Embryonic facial prominence (tissue), 1 donor: ENCODE measurements at regions not wholly inside any gene's neighbourhood (a gene's known extent, or its start where the extent isn't known, plus 50 kb on each side); places are given as distances from the start of the nearest gene placed in this dataset.
"Not testable (repeated sequence)": the region's sequence is repeated elsewhere in the genome, so short reads cannot be mapped to it uniquely, and the experiment has no call there.

ENCODE experiments used
- DNase-seq: peaks from one replicate; pipeline ENCODE4 v3.0.0-alpha.2; 2016; ENCODE audit errors: extremely low spot score

DNA sequence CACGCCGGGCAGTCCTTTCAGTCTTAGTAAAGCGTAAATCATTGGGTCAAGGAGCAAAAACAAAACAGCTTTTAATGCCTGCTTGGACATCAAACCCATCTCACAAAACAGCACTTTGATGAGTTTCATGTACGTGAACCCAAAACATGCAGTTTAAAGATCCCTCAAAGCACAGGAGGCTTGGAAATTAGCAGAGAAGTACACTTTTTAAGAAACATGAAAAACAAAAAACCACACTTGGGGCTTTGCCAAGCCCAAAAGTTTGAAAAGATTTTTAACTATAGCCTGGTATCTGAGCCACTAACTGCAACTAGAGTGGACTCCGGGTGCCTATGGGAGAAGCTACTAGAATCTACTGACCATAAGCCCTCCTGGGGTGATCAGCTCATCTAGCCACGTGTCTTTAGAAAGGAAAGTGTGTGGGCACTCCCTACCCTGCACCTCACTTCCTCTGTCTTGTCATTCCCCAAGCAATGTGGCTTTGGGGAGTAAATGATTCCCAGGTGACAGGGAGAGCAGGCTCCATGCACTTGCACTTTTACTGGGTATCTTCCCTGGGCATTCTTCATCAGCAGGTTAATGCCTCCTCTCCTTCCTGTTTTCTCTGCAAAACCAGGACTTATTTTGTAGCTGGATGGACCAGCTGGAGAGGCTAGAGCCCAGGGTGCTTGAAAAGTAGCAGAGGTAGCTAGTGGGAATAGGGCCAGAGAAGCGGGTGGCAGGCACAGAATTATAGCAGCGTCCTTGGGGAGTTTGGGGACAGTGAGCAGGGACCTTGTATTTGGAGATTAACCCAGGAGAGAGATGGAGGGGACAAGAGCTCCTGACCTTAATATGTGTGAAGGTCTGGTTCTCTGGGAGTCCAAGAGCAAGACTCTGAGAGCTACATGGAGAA is 339.3 kb downstream of the BCL11B start:
- DNase-seq: no peak

DNA sequence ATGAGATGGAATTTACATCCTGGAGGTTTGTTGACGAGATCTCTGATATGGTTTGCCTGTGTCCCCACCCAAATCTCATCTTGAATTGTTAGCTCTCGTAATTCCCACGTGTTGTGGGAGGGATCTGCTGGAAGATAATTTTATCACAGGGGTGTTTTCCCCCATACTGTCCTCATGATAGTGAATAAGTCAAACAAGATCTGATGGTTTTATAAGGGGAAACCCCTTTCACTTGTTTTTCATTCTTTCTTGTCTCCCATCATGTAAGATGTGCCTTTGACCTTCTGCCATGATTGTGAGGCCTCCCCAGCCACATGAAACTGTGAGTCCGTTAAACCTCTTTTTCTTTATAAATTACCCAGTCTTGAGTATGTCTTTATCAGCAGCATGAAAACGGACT is 337.4 kb downstream of the BCL11B start:
- not testable (repeated sequence) for DNase-seq

DNA sequence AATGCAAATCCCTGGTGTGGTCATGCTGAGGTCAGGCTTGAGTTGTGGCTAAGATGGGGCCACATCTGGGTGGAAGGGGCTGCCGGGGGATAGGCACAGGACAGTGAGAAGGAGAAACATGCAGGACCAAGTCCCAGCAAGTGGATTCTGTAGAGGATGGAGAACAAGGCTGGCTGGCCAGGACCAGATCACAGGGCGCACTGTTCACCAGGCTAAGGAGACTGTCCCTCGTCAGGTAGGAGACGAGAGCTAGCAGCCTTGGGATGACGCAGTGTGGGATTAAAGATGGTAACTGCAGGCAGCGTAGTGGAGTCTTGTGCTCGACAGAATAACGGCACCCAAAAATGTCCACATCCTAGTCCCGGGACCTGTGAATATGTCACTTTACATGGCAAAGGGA is 336.1 kb downstream of the BCL11B start:
- no peak for DNase-seq

DNA sequence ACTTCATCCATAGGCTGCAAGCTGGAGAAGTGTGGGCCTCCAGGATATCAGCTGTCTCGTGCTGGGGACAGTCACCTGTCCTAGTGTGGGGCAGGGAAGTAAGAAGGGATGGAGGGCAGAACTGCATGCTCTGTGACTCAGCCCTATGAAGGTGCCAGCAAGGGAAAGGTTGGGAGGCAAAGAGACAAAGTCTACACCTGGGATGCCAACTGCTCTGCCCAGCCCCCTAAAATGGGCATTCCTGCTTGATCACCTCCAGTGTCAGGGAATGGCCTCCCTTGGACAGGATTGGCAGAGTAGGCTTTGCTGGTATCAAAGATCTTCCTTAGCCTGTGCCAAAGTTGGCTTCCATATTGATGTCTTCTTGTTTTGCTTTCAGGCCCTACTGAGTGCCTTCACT is 335.0 kb downstream of the BCL11B start:
- DNase-seq: no peak

DNA sequence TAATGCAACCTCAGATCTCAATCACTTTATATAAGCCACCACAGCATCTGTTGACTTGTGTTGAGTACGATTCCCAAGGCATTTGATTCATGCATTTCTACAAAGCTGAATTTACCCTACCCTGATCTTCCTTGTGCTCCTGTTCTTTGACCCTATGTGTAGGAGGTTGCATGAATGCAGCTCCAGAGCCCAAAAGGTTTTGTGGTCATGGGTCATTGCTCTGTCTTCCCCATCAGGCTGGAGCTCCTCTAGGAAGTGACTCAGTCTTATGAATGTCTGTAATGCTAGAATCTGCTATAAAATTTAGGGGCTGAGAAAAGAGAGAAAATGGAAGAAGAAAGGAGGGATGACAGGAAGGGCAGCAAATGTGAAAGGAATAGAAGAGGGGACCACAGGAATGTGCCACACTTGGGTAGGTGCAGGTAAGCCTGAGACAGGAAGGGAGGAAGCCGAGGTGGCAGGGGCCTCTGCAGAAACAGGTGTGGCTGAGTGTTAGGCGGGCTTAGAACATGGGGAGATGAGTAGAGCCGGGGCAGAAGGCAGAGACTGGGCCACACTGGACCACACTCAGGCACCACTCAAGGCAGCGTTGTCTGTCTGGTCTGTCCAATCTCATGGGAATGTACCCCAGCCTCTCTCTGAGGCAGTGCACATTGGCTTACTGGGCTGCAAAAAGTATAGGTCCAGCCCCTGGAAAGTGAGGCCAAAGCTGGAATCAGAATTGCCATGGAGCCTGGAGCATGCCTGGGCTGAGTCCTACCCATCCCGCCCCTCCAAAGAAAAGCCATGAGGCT is 334.1 kb downstream of the BCL11B start:
- no peak for DNase-seq

DNA sequence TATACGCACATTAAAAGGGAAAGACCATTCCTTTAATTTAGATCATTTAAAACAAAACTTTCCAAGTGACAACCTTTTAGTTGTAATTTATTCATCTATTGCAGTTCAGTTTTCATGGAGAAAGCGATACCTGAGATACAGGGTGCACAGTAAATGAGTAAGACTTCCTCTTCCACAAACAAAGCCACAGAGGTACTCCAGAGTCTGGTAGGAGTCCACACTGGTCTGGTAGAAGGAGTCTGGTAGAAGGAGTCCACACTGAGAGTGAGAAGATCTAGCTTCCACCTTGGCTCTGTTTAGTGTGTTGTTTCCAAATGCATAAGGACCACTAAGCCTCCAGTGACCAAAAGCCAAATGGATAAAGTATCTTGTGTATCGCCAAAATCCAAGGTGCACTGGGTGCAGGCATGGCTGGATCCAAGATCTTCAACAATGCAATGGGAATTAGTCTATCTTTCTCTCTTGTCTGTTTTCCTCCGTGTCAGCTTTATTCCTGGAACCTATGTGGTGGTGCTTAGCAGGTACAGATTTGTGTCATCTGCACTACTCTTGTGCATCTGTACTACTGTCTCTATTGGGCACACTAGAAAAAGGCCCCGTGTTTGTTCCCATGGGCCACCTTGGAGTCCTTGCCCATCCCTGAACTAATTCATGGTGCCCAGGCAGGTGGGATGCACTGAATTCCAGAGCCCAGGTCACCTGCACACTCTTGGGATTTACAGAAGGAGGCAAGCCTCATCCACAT is 331.1 kb downstream of the BCL11B start:
- no peak for DNase-seq

DNA sequence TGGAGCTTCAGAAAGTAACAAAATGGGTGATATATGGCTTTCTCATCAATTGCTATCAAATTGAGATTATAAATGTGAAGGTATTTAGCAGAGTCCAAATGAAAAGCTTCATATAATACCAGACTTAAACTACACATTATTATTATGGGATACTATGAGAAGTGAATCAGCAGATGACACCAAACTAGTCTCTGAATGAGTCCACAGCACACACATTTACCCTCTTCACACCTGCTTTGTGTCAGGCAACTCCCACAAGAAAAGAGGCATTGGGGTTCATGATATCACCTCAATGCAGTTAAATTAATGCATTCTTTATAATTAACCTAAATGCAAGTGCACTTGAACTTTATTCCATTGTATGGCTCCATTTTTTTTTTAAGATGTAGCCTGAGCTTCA is 330.5 kb downstream of the BCL11B start:
- DNase-seq: no peak

DNA sequence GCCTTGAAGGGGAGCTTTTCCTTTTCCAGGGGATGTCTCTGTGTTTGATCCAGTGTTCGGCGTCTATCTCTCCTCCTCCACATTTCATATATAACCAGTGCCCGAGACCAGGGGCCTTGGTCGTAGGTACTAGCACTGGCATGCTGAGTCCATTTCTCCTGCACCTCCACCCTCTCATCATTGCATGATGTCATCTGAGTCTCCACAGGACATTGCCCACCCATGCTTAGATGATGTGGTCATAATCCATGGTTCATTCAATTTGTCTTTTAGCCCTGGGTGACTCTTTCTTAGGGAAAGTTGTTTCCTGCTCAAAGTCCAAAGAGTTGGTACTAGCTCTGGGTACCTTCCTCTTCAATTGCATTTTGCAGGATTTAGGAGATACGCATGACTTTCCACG is 328.1 kb downstream of the BCL11B start:
- no peak for DNase-seq

DNA sequence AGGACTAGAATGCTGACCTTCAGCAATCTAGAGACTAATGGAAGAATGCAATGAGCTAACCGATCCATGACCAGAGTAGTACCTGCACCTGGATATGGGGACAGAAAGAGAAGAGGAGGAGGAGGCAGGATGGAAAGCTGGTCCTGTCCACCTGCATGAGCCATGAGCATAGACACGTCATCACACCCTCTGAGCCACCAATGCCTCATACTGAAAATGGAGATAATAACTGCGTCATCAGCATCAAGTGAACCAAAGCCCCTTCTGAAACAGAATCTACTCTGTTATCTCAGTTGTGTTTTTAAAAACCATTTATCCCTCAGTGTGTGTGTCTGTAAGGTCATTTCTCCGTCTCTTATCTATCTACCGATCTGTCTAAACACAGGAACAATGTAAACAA is 327.0 kb downstream of the BCL11B start:
- no peak for DNase-seq

DNA sequence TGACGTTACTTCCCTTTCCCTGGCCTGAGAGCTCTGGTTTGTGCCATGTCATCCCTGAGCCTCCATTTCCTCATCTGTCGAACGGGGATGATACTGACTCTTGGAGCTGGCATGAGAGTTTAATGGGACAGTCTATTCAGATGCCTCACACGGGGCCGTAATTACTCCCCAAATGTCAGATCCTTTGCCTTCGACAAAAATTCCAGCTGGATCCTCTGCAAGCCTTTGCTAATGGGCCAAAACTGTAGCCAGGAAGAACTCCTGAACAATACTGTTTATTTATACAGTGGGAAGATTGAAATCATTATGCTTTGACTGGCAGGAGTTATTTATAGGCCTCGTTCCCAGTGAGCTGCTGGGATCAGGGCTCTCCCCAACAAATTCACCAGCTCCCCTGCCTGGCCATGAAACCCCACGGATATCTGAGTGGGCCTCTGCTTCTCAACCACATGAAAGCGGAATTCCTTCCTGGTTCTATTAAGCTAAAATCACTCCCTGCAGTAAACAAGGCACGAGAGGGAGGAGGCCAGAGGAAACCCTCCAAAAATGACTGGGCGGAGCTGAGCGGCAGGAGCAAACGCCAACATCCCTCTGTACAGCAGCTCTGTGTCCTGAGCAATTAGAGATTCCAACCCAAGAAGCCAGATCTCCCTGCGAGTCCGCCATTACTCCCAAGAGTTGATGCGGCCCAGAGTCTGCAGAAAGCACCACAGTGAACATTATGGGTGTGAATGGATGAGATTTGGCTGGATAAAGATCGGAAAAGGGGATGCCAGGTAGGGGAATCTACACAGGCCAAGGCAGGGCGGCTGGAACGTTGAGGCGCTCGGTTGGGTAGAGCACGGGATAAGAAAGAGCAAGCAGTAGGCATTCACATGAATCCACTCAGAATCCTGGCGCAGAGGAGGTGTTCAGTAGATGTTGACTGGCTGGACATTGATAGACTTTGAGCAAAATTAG is 326.1 kb downstream of the BCL11B start:
- DNase-seq: peak; percentile 13

DNA sequence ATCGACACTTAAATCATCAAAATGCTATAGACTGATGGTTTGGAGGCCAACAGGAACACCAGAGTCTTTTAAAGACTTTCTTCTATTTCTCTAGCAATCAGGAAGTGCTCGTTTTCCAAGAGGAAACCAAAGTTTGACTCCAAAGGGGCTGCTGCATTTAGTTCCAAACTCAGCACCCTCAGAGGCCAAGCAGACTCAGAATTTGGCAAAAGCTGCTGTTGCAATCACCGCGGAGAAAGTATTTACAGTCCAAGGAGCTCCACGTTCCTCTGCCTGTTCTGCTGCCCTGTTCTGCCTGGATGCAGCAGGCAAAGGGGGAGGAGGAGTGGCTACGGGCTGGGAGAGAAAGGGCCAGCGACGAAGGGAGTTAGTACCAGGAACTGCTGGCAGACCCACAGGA is 325.1 kb downstream of the BCL11B start:
- DNase-seq: peak; percentile 78

DNA sequence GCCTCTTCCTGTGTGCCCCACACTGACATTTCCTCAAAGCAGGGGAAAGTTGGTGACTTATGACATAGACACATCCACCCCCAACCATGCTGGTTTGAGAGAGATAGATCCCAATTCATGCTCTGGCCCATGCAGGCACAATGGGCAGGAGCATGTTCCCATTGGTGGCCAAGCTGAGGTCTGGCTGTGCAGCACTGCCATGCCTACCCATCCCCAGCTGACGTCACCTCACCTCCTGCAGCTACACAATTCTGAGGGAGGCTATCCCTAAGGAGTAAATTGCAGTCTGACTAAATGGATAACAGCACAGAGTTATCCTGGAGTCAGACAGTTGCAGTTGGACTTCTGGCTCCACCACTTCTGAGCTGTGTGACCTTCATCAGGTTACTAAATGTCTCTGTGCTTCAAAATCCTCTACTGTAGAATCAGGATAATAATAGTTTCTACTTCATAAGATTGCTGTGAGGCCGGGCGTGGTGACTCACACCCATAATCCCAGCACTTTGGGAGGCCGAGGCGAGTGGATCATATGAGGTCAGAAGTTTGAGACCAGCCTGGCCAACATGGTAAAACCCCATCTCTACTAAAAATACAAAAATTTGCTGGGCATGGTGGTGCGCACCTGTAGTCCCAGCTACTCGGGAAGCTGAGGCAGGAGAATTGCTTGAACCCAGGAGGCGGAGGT is 323.9 kb downstream of the BCL11B start:
- no peak for DNase-seq

DNA sequence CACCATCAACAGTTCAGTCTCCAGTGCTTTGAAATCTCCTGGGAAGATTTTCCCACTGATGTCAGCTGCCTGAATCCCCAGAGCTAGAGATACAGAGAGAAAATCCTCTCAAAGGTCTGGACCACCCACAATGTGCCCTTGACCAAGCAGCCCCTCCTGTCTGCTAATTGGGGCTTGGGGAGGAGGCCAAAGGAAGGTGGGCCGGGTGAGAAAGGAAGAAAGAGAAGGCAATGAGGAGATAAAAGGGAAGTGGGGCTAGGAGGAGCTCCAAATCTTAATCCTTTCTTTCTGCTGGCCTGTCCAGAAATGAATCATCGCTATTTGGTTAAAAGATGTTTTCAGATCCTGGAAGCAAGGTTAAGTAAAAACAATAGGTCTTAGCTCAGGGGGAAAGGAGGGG is 322.9 kb downstream of the BCL11B start:
- no peak for DNase-seq

DNA sequence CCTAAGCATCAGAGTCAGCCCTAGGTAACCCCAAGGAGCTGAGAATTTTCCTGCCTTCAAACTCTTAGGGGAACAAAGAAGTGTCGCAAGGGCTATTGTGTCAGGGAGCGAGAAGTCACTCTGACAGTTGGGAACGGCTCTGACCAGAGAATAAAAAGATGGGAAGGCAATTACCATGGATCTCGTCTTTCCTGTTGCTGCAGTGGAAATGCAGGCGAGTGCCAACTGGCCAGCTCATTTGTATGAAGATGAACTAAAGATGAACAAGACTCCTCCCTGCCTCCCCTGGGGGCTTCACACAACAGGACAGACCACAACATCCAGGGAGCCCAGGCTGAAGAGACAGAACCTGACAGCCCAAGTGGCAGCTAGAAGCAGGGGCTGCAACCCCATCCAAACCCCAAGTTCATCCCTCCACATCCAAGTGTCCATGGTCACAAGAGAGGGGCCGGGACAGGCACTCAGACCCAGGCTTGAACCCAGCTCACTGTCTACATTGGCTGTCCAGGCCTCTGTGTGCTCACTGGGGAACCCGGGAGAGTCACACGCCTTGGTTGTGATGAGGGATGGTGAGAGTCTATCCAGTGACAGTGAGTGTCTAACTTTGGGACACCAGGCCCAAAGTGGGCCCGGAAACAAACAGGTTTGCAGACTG is 322.4 kb downstream of the BCL11B start:
- DNase-seq: no peak

DNA sequence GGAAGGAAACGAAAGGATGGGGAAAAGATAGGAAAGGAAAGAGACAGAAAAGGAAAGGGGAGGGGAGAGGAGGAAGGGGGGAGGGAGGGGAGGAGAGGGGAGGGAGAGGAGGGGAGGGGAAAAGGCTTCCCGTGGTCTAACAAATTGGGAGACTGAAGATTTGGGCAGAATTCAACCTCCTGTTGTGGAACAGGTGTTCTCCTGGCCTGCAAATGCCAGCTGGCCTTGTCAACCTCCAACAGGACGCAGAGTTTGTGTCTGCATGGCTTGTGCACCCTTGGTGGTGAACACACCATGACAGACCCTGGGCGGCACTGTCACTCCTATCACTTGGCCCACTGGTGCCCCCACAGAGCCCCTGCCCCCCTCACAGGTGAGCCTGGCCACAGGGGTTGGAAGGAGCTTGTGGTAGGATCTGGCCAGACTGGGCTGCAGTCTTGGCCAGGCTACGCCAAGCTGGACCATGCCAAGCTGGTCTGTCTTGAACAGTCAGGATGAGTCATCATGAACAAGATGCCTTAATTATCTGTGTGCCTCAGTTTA is 321.6 kb downstream of the BCL11B start:
- no peak for DNase-seq

DNA sequence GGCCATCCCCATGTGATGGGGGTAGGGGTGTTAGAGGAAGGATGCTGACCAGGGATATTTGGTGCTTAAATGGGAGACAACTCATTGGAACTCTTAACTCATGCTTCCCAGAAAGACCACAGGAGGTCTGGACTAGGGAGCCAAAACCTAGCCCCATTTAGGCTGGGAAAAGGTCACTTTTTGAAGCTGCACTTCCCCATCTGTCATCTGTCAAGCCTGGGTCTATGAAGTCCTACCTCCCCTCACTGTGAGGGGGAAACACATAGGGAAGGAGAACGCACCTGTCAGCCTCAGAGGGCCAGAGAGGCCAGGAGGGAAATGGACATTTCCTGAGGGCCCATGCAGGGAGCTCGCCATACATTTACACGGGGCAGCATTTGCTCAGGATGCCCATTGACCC is 321.0 kb downstream of the BCL11B start:
- no peak for DNase-seq

DNA sequence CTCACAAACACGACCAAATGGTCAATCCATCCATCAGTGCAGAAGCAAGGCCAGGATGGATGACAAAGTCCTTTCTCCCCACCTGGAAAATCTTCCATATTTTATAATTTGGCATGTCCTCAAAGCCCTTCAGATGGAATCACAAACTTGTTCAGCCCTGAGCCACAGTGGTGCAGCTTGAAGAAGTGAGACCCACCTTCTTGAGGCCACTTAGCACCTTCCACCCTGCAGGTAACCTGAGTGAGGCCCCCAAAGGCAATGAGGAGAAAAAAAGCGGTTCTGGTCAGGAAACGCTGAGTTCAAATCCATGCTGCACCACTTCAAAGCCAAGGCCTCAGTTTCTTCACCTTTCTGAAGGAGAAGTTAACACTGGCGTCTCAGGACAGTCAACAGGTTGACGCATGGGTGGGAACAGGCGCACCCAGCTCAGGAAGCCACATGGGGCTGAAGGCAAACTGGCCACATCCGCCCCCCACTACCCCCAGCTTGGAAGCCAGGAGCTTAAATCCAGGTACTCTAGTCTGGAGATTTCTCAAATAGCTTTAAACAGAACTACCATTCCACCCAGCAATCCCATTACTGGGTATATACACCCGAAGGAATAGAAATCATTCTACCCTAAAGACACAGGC is 320.4 kb downstream of the BCL11B start:
- DNase-seq: no peak

DNA sequence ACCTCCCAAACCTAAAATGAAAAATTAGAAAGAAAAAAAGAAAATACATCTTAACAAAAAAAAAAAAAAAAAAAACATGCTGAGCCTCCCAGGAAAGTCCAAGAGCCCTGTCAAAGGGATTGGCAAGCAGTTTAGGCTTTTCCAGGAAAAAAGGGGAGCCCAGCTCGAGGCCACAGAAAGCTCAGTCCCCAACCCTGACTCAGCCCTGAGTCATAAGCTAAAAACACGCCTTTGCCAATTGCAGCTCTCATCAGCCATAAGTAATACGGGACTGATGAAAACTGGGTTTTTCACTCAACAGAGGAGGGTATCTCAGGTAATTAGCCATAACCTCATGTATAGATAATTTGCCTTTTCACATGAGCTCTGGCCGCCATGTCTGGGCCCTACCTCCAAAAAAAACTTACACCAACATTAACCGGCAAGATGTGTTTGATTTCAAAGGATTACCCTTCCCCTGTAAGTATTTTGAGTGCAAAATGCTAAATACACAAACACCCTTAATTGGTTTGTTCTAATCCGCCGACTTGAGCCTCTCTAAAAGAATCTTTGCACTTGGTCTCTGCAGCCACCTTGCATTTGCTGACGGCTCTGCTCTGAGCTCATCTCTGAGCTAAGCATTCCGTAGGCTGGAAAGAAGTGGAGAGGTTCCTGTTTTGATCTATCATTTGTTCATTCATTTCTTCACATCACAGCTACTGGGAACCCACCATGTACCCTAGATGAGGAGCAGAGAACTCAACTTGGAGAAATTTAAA is 319.2 kb downstream of the BCL11B start:
- DNase-seq: no peak
